GM21786 (cell line): ENCODE measurements at regions not wholly inside any gene's neighbourhood (a gene's known extent, or its start where the extent isn't known, plus 50 kb on each side); places are given as distances from the start of the nearest gene placed in this dataset.

Experiments
- ATAC-seq: cut with Tn5 transposase; IDR thresholded peaks from one replicate; pipeline ENCODE4 v1.9.1; 2021; ENCODE audit not compliant: unreplicated experiment

GRCh38 chr15:62816342-62817069 is 226.0 kb upstream of the TPM1 start:
- no peak for ATAC-seq

GRCh38 chr15:62818691-62819090 is 223.9 kb upstream of the TPM1 start:
- no peak for ATAC-seq

GRCh38 chr15:62821384-62822131 is 221.0 kb upstream of the TPM1 start:
- no peak for ATAC-seq

- no peak for ATAC-seq
Measured at GRCh38 chr15:62822228-62822627, 220.3 kb upstream of the TPM1 start.

GRCh38 chr15:62823561-62823960 is 219.0 kb upstream of the TPM1 start:
- no peak for ATAC-seq

- ATAC-seq: no peak
Measured at GRCh38 chr15:62824111-62825015, 218.2 kb upstream of the TPM1 start.

GRCh38 chr15:62825191-62825590 is 217.4 kb upstream of the TPM1 start:
- no peak for ATAC-seq

- ATAC-seq: no peak
Measured at GRCh38 chr15:62826561-62826960, 216.0 kb upstream of the TPM1 start.

GRCh38 chr15:62828364-62828763 is 214.2 kb upstream of the TPM1 start:
- ATAC-seq: no peak

GRCh38 chr15:62832231-62832630 is 210.3 kb upstream of the TPM1 start:
- ATAC-seq: no peak

- no peak for ATAC-seq
Measured at GRCh38 chr15:62833646-62834045, 208.9 kb upstream of the TPM1 start.

- no peak for ATAC-seq
Measured at GRCh38 chr15:62834686-62835329, 207.7 kb upstream of the TPM1 start.

GRCh38 chr15:62835351-62835750 is 207.2 kb upstream of the TPM1 start:
- ATAC-seq: no peak

- no peak for ATAC-seq
Measured at GRCh38 chr15:62835762-62836161, 206.8 kb upstream of the TPM1 start.

- no peak for ATAC-seq
Measured at GRCh38 chr15:62840526-62841268, 201.8 kb upstream of the TPM1 start.

- no peak for ATAC-seq
Measured at GRCh38 chr15:62841269-62841628, 201.3 kb upstream of the TPM1 start.

- no peak for ATAC-seq
Measured at GRCh38 chr15:62841891-62842559, 200.5 kb upstream of the TPM1 start.

- no peak for ATAC-seq
Measured at GRCh38 chr15:62843311-62843710, 199.2 kb upstream of the TPM1 start.

GRCh38 chr15:62844564-62845240 is 197.8 kb upstream of the TPM1 start:
- ATAC-seq: no peak
